IMR-90 (cell line): ENCODE measurements at regions not wholly inside any gene's neighbourhood (a gene's known extent, or its start where the extent isn't known, plus 50 kb on each side); places are given as distances from the start of the nearest gene placed in this dataset.

Experiments used
- ATAC-seq: fragments of 200-7000 bp; cut with Tn5 transposase; 2 replicates; pipeline ENCODE4 v1.9.1; 2020; ENCODE audit warnings: low read depth, mild to moderate bottlenecking, moderate library complexity
- BruUV-seq: library from RNA; stranded (reverse); fragments of 400-500 nt; replicated peaks from 2 replicates; lab custom pipeline; 2021; lab: Mats Ljungman, UMichigan
- CTCF ChIA-PET: fragments of 300-600 bp; formaldehyde crosslinking; extraction: SDS; loops from one replicate; lab custom pipeline; 2021; ENCODE audit warnings: antibody characterized with exemption; lab: Yijun Ruan, JAX
- POLR2A ChIA-PET: fragments of 300-600 bp; sonication (Branson Sonifier 250); formaldehyde crosslinking; loops from one replicate; lab custom pipeline; 2022; ENCODE audit warnings: antibody characterized with exemption; ENCODE audit not compliant: unreplicated experiment; lab: Charles Lee
- DNase-seq: peaks from one replicate; pipeline ENCODE4 v3.0.0; 2013
- H2AFZ ChIP-seq: replicated peaks from 2 replicates; pipeline ENCODE3; 2013; ENCODE audit warnings: low read length, mild to moderate bottlenecking; ENCODE audit not compliant: poor library complexity
- H2AK5ac ChIP-seq: 2 replicates; pipeline ENCODE4 v1.6.1; 2013; ENCODE audit warnings: low read depth, low read length, inconsistent platforms
- H2AK9ac ChIP-seq: replicated peaks from 2 replicates; pipeline ENCODE3; 2013; ENCODE audit warnings: mild to moderate bottlenecking, low read depth, low read length, moderate library complexity; ENCODE audit not compliant: poor library complexity
- H2BK120ac ChIP-seq: 2 replicates; pipeline ENCODE4 v1.6.1; 2013; ENCODE audit warnings: low read depth, low read length, inconsistent platforms
- H2BK15ac ChIP-seq: 3 replicates; pipeline ENCODE4 v1.6.1; 2013; ENCODE audit warnings: low read depth, low read length, inconsistent platforms
- H2BK20ac ChIP-seq: 2 replicates; pipeline ENCODE4 v1.6.1; 2013; ENCODE audit warnings: low read depth, mild to moderate bottlenecking, inconsistent platforms, low read length, moderate library complexity
- H2BK5ac ChIP-seq: 2 replicates; pipeline ENCODE4 v1.6.1; 2013; ENCODE audit warnings: mild to moderate bottlenecking, low read depth, low read length, inconsistent platforms; ENCODE audit not compliant: poor library complexity, severe bottlenecking
- H3K14ac ChIP-seq: replicated peaks from 2 replicates; pipeline ENCODE4 v1.6.1; 2013; ENCODE audit warnings: low read depth, low read length, inconsistent platforms
- H3K18ac ChIP-seq: 2 replicates; pipeline ENCODE4 v1.6.1; 2013; ENCODE audit warnings: low read depth, low read length, control low read depth
- H3K23ac ChIP-seq: 2 replicates; pipeline ENCODE4 v1.6.1; 2013; ENCODE audit warnings: low read depth, low read length, inconsistent platforms
- H3K27ac ChIP-seq: 2 replicates; pipeline ENCODE4 v1.5.1; 2013; ENCODE audit warnings: mild to moderate bottlenecking, control low read depth, low read length; ENCODE audit not compliant: insufficient read depth
- H3K27me3 ChIP-seq: 2 replicates; pipeline ENCODE4 v1.6.1; 2013; ENCODE audit warnings: low read length; ENCODE audit not compliant: control insufficient read depth, insufficient read depth
- H3K36me3 ChIP-seq: 2 replicates; pipeline ENCODE4 v1.6.1; 2013; ENCODE audit warnings: low read length, mixed read lengths; ENCODE audit not compliant: control insufficient read depth, insufficient read depth
- H3K4ac ChIP-seq: 2 replicates; pipeline ENCODE4 v1.6.1; 2013; ENCODE audit warnings: low read depth, low read length, inconsistent platforms
- H3K4me1 ChIP-seq: 2 replicates; pipeline ENCODE4 v1.6.1; 2013; ENCODE audit warnings: low read length, mixed read lengths; ENCODE audit not compliant: control insufficient read depth, insufficient read depth
- H3K4me2 ChIP-seq: 2 replicates; pipeline ENCODE4 v1.6.1; 2013; ENCODE audit warnings: low read depth, mild to moderate bottlenecking, control low read depth, low read length, moderate library complexity
- H3K4me3 ChIP-seq: 2 replicates; pipeline ENCODE4 v1.5.1; 2013; ENCODE audit warnings: low read depth, mild to moderate bottlenecking, control low read depth, low read length, moderate library complexity; ENCODE audit not compliant: insufficient read depth
- H3K56ac ChIP-seq: 2 replicates; pipeline ENCODE4 v1.6.1; 2013; ENCODE audit warnings: low read length, inconsistent platforms; ENCODE audit not compliant: insufficient read depth; ENCODE audit errors: extremely low read depth
- H3K79me1 ChIP-seq, 2 experiments: 2 replicates each; pipeline ENCODE4 v1.6.1; 2013; ENCODE audit warnings: low read length in 2 of 2, inconsistent platforms in 1 of 2, low read depth in 1 of 2
- H3K9ac ChIP-seq: 2 replicates; pipeline ENCODE4 v1.6.1; 2013; ENCODE audit warnings: low read depth, low read length, control low read depth
- H3K9me1 ChIP-seq: 2 replicates; pipeline ENCODE4 v1.6.1; 2013; ENCODE audit warnings: low read length, inconsistent platforms; ENCODE audit not compliant: insufficient read depth
- H3K9me3 ChIP-seq: 2 replicates; pipeline ENCODE4 v1.6.1; 2013; ENCODE audit warnings: low read length; ENCODE audit not compliant: control insufficient read depth, insufficient read depth
- H4K20me1 ChIP-seq: 2 replicates; pipeline ENCODE4 v1.6.1; 2013; ENCODE audit warnings: low read length, inconsistent platforms; ENCODE audit not compliant: insufficient read depth
- H4K5ac ChIP-seq: 2 replicates; pipeline ENCODE4 v1.6.1; 2013; ENCODE audit warnings: mild to moderate bottlenecking, low read depth, low read length, control low read depth
- H4K8ac ChIP-seq, 2 experiments: 2 replicates each; pipeline ENCODE4 v1.6.1; 2013; ENCODE audit warnings: low read depth in 2 of 2, low read length in 2 of 2, control low read depth in 1 of 2, inconsistent platforms in 1 of 2
- H4K91ac ChIP-seq: 2 replicates; pipeline ENCODE4 v1.6.1; 2013; ENCODE audit warnings: low read depth, low read length, inconsistent platforms; ENCODE audit not compliant: insufficient read depth
- BHLHE40 ChIP-seq: fragments of 150-350 bp; IDR thresholded peaks from 2 replicates; pipeline ENCODE4 v1.6.1; 2016; ENCODE audit warnings: mild to moderate bottlenecking, low read depth, low read length
- CEBPB ChIP-seq: IDR thresholded peaks from 2 replicates; pipeline ENCODE4 v1.6.1; 2012; ENCODE audit warnings: low read depth, low read length, improper control_type of control experiment
- CHD1 ChIP-seq: IDR thresholded peaks from 2 replicates; pipeline ENCODE4 v1.6.1; 2012; ENCODE audit warnings: low read depth, low read length, improper control_type of control experiment
- ELK1 ChIP-seq: fragments of 150-350 bp; IDR thresholded peaks from 2 replicates; pipeline ENCODE4 v1.6.1; 2016; ENCODE audit warnings: low read depth, mild to moderate bottlenecking, low read length, moderate library complexity, borderline replicate concordance
- FOS ChIP-seq: fragments of 150-350 bp; IDR thresholded peaks from 2 replicates; pipeline ENCODE4 v1.6.1; 2016; ENCODE audit warnings: low read depth, low read length
- MAFK ChIP-seq: IDR thresholded peaks from 2 replicates; pipeline ENCODE4 v1.6.1; 2012; ENCODE audit warnings: low read depth, low read length, improper control_type of control experiment
- MAZ ChIP-seq: IDR thresholded peaks from 2 replicates; pipeline ENCODE4 v1.6.1; 2012; ENCODE audit warnings: low read depth, mild to moderate bottlenecking, low read length, improper control_type of control experiment, moderate library complexity, borderline replicate concordance
- POLR2A ChIP-seq: IDR thresholded peaks from 2 replicates; pipeline ENCODE4 v1.6.1; 2012; ENCODE audit warnings: mild to moderate bottlenecking, low read depth, low read length
- RCOR1 ChIP-seq: IDR thresholded peaks from 2 replicates; pipeline ENCODE4 v1.6.1; 2012; ENCODE audit warnings: mild to moderate bottlenecking, low read length, improper control_type of control experiment; ENCODE audit not compliant: insufficient replicate concordance
- RFX5 ChIP-seq: IDR thresholded peaks from 2 replicates; pipeline ENCODE4 v1.8.0; 2012; ENCODE audit warnings: low read depth, mild to moderate bottlenecking, low read length, moderate library complexity
- SMC3 ChIP-seq: fragments of 150-350 bp; IDR thresholded peaks from 2 replicates; pipeline ENCODE4 v1.6.1; 2016; ENCODE audit warnings: low read depth, mild to moderate bottlenecking, antibody characterized with exemption, low read length, moderate library complexity
- USF2 ChIP-seq: fragments of 150-350 bp; IDR thresholded peaks from 2 replicates; pipeline ENCODE4 v1.6.1; 2017; ENCODE audit warnings: mild to moderate bottlenecking, antibody characterized with exemption, low read length, low read depth
- dilution Hi-C: fragments of 300-500 bp; cut with HindIII; formaldehyde crosslinking; loops from one replicate; pipeline ENCODE4 v1.14.3; 2018; ENCODE audit warnings: low sequenced_read_pairs; ENCODE audit not compliant: unreplicated experiment
- in situ Hi-C: fragments of 300-500 bp; cut with MboI; formaldehyde crosslinking; loops from 3 replicates; pipeline ENCODE4 v1.14.3; 2019; ENCODE audit warnings: low sequenced_read_pairs, inconsistent platforms, mixed read lengths
- intact Hi-C: fragments of 100-400 bp; cut with micrococcal nuclease; formaldehyde crosslinking; loops from 2 replicates; pipeline ENCODE4 v1.10.0; 2022

- Histone ChIP-seq H4K91ac (no peak overlapping the region), H3K18ac (no peak overlapping the region), H2AK5ac (no peak overlapping the region), H3K4ac (no peak overlapping the region), H3K27me3 (no peaks in the 10 kb centered on the region), H2AFZ (no peak overlapping the region), H3K9me1 (no peaks in the 10 kb centered on the region), H2BK15ac (no peak overlapping the region), H3K4me3 (no peak overlapping the region), H4K8ac (no peak overlapping the region), H3K36me3 (no peaks in the 10 kb centered on the region), H2BK120ac (no peak overlapping the region), H3K9ac (no peak overlapping the region), H3K9me3 (peaks cover 2% of the 10 kb centered on the region; the same call in 1 of the 2 replicates), H3K4me1 (no peaks in the 10 kb centered on the region), H4K20me1 (no peaks in the 10 kb centered on the region), H2AK9ac (no peak overlapping the region), H4K5ac (no peak overlapping the region), H3K56ac (no peak overlapping the region), H2BK5ac (no peak overlapping the region), H2BK20ac (no peak overlapping the region), H3K4me2 (no peak overlapping the region), H3K79me1 (no peaks in the 10 kb centered on the region), H3K27ac (no peak overlapping the region), H3K14ac (no peak overlapping the region), H3K23ac (no peak overlapping the region)
- ATAC-seq (no peak), DNase-seq (no peak)
- intact Hi-C loops = no loop called here
- no peak for TF ChIP-seq POLR2A
- TF ChIP-seq SMC3 = no peak
- no peak for TF ChIP-seq CEBPB
- TF ChIP-seq MAFK = no peak
- TF ChIP-seq ELK1 = no peak
- TF ChIP-seq USF2 = no peak
- TF ChIP-seq RCOR1 = no peak
- TF ChIP-seq MAZ = no peak
- no peak for TF ChIP-seq FOS
- TF ChIP-seq CHD1 = no peak
- no peak for TF ChIP-seq RFX5
- no peak for TF ChIP-seq BHLHE40
- POLR2A ChIA-PET = no interaction called here
- CTCF ChIA-PET = no interaction called here
- dilution Hi-C loops = no loop called here
- no TSS peak for BruUV-seq
- in situ Hi-C loops = no loop called here
Measured at GRCh38 chr5:99586878-99587277, 658.1 kb upstream of the CHD1 start.
